Retinal pigment epithelial cell (primary cell): ENCODE measurements at regions not wholly inside any gene's neighbourhood (a gene's known extent, or its start where the extent isn't known, plus 50 kb on each side); places are given as distances from the start of the nearest gene placed in this dataset.

Source experiments
- DNase-seq: peaks from one replicate; pipeline ENCODE4 v3.0.0-alpha.2; 2010; ENCODE audit warnings: low read depth
- H3K4me3 ChIP-seq: 2 replicates; pipeline ENCODE4 v1.5.1; 2011; ENCODE audit warnings: mild to moderate bottlenecking, low read length, control low read depth, moderate library complexity
- CTCF ChIP-seq: conservative IDR thresholded peaks from 2 replicates; pipeline ENCODE4 v1.5.1; 2011; ENCODE audit warnings: low read depth, low read length, control low read depth, inconsistent platforms

DNA sequence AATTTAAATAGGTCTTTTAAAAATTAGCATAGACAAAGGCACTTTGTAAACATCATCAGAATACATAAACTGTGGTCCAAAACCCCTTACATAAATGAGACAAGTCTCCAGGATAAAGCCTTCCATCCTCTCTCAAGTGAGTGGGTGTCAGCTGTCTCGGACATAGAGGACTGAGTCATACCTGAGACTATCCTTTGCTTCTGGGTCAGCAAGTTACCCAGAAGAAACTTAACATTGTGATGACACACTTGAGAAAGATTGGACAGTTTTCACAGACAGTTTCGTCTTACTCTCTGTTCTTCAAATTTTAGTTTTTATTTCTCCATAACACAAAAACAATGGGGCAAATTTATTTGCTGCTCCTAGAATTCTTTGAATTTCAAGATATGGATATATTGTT lies 838.0 kb downstream of the DHX35 start:
- DNase-seq, result no peak
- no peak for TF ChIP-seq CTCF
- H3K4me3 ChIP-seq, result no peak overlapping the region

DNA sequence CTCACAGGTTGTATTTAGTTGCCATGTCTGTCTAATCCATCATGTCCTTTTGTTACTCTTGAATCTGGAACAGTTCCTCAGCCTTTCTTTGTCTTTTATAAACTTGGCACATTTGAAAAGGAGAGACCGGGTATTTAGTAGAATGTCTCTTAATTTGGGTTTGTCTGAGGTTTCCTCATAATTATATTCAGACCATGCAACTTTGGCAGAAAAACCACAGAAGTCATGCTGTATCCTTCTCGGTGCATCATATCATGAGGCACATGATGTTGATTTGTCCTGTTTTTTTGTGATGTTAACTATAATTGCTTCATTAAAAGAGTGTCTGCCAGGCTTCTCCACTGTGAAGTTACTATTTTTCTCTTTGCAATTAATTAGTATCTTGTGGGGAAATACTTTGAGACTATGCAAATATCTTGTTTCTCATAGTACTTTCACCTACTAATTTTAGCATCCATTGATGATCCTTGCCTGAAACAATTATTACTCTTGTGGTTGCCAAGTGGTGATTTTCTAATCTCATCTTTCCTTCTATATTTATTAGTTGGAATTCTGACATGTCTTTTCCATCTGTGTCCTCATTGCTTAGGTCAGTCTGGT lies 837.3 kb downstream of the DHX35 start:
- no peak for TF ChIP-seq CTCF
- no peak overlapping the region for H3K4me3 ChIP-seq
- no peak for DNase-seq

DNA sequence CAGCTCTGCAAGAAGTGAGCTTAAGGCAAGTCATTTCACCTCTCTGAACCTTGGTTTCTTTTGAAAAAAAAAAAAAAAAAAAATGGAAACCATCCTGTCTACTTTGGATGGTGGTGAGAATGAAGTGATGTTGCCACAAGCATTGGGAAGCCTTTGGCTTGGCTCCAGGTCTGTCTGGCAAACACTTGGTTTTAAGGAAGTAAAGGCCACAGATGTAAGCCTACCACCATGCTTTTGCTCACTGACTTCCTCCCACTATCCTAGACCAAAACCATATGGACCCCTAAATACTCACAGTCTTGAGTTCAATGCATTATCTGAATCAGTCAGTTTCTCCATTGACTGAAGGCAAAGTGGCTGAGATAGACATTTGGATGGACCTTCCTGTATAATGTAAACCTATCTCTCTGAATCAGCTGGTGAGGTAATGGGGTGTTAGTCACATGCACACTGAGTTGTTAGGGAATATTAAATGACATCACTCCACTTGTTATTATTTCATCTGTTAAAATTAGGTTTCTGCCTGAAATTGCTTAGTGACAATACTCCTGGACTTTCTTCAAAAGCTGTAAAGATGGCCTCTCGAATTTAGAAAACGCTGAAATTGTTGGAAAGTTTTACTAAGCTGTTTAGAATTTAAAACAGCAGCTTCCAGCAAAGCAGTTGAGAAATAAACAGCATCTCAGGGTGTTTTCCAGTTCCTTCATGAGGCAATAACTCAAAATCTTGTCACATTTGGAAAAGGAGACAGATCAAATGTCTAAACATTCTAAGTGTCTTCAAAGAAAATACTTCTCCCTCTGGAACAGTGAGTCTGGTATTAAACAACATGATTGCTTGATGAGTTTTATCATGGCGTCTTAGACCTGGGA lies 833.5 kb downstream of the DHX35 start:
- no peak for DNase-seq
- H3K4me3 ChIP-seq, result no peak overlapping the region
- no peak for TF ChIP-seq CTCF

GRCh38 chr20:39792334-39792733 lies 830.2 kb downstream of the DHX35 start:
- DNase-seq, result no peak
- H3K4me3 ChIP-seq, result no peak overlapping the region
- no peak for TF ChIP-seq CTCF

DNA sequence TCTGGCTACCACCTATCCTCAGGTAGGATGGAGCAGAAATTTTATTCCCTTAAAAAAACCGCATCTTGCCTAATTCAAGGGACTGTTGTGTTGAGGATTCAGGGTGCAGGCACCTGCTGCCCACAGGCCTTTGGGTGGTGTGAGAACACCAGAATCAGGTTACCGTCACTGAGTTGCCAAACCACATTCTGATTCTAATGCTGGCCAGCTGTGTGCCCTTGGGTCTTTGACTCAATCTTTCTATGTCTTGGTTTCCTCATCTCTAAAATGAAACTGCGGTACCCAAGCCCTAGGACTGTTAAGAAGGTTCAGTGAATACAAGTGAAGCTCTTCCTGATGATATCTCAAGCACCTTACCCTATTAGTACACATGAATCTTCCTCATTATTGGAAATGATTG lies 827.3 kb downstream of the DHX35 start:
- no peak for TF ChIP-seq CTCF
- H3K4me3 ChIP-seq, result no peak overlapping the region
- no peak for DNase-seq

DNA sequence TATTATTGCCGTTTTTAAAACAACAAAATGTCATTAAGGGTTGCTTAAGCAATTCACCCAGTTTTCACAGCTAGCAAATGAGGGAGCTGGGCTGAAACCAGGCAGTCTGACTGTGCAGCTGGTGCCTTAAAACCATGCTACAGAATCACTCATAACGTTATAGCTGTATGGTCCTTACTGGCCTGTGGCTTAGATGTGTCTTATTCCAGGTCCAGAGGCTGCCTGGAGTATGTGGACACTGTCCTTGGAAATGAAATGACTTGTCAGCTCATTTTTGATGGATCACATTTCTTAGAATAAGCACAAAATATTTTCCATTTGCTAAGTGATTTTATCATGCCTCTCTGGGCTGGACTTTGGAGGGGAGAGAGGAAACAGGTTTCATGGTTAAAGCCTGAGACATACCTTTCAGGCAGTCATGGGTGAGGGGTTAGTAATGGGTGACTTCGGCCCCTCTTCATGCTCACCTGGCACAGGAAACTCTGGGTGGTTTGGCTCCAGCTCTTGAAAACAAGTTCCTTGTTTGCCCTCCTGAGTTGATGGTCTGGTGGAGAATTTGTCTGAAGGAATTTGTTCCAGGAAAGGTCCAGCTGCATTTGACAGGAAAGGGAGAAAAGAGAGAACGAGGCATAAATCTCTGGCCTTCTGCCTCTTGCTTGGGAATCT lies 823.2 kb downstream of the DHX35 start:
- H3K4me3 ChIP-seq, result no peak overlapping the region
- no peak for TF ChIP-seq CTCF

More for the DNA sequence above, 823.2 kb downstream of the DHX35 start:
- no peak for DNase-seq
